ENCODE measurements at regions not wholly inside any gene's neighbourhood (a gene's known extent, or its start where the extent isn't known, plus 50 kb on each side); places are given as distances from the start of the nearest gene placed in this dataset.

DNA sequence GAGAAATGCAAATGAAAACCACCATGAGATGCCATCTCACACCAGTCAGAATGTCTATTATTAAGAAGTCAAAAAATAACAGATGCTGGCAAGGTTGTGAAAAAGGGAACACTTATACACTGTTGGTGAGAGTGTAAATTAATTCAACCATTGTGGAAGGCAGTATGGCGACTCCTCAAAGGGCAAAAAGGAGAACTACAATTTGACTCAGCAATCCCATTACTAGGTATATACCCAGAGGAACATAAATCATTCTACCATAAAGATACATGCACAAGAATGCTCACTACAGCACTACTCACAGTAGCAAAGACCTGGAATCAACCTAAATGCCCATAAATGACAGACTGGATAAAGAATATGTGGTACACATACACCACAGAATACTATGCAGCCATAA lies 161.1 kb upstream of the PDGFD start:
- no peak for TF ChIP-seq GATA2 (IDR thresholded peaks at IDR 0.05; ENCODE audit: low read depth, low read length)
- no peak for TF ChIP-seq GATA3 (IDR thresholded peaks at IDR 0.05; ENCODE audit: low read depth, low read length)

DNA sequence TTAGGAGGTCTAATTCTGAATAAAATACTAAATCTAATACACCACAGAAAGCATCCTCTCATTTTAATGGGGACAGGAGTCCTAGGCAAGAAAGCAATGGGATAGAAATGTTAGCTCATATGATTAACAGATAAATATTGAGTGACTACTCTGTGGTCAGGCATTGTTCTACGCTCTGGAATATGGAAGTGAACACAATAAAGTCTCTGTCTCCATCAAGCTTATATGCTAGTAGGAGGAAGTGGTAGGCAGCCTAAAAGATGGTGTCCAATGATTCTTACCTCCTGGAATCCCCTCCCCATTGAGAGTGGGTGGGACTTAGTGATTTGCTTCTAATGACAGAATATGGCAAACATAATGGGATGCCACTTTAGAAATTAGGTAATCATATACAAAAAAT lies 160.3 kb upstream of the PDGFD start:
- no peak for TF ChIP-seq GATA3 (IDR thresholded peaks at IDR 0.05; ENCODE audit: low read depth, low read length)
- no peak for TF ChIP-seq GATA2 (IDR thresholded peaks at IDR 0.05; ENCODE audit: low read depth, low read length)

DNA sequence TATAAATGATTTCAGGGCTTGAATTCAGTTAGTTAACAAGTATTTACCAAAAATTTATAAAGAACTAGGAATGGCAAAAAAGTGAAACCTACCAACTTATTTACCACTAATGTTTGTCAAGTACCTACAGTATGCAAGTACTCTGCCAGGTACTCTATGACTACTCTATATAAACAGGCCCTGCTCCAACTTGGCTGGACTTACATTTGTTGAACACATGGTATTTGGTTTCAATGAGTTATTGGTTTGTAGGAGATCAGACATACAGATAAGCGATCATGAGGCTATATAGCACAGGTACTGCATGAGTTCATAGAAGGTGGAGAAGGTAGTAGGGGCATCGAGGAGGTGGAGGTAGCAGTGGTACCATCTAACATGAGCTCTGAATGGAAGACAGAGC lies 159.9 kb upstream of the PDGFD start:
- no peak for TF ChIP-seq GATA2 (IDR thresholded peaks at IDR 0.05; ENCODE audit: low read depth, low read length)
- TF ChIP-seq GATA3 (IDR thresholded peaks at IDR 0.05; ENCODE audit: low read depth, low read length) = no peak

DNA sequence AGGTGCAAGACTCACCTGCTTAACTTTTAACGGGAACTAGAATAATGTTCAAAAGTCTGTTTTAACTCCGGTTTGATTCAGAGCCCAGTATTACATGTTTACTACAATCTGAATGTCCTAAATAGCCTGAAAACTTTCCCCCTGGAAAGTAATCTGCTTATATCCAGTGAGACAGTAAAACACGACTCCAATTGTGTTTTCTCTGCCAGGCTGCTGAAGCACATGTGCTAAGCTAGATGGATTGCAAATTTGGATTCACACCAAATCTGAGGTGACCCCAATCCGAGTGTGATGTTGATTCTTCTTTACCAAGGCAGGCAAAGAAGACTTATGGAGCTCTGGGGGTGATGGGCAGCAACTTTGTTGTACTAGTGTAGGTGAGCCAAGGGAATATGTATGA lies 158.7 kb upstream of the PDGFD start:
- TF ChIP-seq GATA2 (IDR thresholded peaks at IDR 0.05; ENCODE audit: low read depth, low read length) = no peak
- TF ChIP-seq GATA3 (IDR thresholded peaks at IDR 0.05; ENCODE audit: low read depth, low read length) = no peak

DNA sequence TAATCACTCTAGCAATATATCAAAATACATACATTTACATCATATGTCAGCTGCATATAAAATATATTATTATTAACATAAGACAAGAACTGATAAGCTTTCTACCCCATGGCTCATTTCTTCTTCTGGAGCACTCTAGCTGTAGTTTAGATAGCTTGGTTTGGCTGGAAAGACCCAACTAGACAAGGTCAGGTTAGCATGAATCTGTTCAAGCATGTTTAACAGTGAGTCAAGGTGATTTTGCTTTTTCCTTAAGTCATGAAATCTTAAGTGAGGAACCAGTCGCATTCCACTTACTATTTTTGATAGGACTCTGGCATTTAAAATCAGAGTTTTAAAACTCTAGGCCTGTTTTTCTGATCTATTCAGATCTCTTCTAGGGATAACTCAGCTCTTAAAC lies 157.0 kb upstream of the PDGFD start:
- no peak for TF ChIP-seq GATA2 (IDR thresholded peaks at IDR 0.05; ENCODE audit: low read depth, low read length)
- no peak for TF ChIP-seq GATA3 (IDR thresholded peaks at IDR 0.05; ENCODE audit: low read depth, low read length)

DNA sequence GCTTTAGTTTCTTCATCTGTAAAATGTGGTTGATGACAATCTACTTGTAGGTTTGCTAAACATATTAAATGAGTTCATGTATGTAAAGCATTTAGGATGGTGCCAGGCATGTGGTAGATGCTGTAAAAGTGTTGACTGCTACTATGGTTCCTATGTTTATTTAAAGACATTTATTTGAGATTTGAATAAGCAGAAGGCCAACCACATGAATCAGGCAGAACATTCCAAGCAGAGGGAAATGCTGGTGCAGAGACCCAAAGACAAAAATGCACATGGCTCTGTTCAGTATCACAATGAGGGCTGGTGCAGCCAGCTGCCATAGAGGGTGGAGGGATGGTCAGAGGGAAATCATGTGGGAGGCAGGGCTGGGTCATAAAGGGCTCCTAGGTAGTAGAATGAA lies 156.2 kb upstream of the PDGFD start:
- no peak for TF ChIP-seq GATA2 (IDR thresholded peaks at IDR 0.05; ENCODE audit: low read depth, low read length)
- no peak for TF ChIP-seq GATA3 (IDR thresholded peaks at IDR 0.05; ENCODE audit: low read depth, low read length)

DNA sequence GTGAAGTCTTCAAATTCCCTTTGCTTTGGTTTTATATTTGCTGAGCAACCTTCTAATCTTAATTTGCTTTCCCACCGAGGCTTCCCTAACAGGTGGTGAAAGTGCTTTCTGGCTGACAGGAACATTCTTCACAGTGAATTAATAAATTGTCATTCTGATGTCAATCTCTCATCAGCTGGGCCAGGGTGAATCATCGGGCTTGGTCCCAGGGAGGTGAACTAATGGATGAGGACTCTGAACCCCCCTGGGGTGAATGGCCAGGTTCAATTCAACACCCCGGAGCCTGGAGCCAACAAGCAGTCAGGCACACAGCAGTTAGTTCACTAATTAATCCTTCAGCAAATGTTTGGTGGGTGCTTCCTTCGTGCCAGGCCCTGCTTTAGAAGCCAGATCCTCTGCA lies 155.4 kb upstream of the PDGFD start:
- TF ChIP-seq GATA2 (IDR thresholded peaks at IDR 0.05; ENCODE audit: low read depth, low read length) (no peak), GATA3 (IDR thresholded peaks at IDR 0.05; ENCODE audit: low read depth, low read length) (no peak)

DNA sequence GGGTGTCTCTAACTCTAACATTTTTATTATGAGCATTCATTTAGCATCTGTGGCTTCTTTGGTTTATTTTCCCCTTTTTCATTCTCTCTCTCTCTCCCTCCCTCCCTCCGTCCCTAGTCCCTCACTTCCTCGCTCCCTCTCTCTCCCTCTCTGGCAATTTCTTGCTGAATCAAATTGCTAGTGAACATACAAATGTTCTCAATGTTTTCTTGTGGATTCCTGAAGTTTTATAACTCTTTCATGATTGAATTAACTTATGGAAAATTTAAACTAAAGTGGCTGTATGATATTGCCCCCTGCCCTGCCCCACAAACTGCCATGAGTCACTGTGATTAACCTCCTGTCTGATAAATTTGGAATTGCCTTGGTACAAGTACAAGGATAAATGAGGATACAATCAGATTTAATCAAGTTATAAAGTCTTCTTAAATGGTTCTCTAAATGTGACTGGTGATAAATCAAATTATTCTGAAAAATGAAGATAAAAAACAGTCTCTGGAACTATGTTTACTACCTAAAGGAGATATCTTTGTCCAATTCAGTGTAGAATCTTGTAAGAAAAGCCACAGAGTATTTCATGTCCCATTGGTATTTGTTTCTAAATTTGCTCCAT lies 143.0 kb upstream of the PDGFD start:
- no peak for TF ChIP-seq GATA3 (IDR thresholded peaks at IDR 0.05; ENCODE audit: low read depth, low read length)
- TF ChIP-seq GATA2 (IDR thresholded peaks at IDR 0.05; ENCODE audit: low read depth, low read length) = no peak

DNA sequence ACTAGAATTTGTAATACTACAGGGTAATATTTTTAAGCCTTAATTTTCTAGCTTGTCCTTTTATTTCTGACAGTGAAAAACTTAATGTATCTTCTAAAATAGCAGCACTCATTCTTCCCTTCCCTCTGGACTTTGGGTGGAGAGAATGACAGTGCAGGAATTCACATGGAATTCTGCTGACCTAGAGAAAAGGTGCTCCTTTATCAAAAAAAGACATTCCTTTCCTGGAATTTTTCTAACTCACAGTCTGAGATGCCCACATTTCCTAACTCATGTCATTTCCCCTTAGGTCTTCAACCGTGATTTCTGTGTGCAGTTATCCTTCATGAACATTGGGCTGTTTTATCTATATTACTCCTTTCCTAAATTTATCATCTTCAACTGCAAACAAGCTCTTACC lies 137.8 kb upstream of the PDGFD start:
- TF ChIP-seq GATA2 (IDR thresholded peaks at IDR 0.05; ENCODE audit: low read depth, low read length) (no peak), GATA3 (IDR thresholded peaks at IDR 0.05; ENCODE audit: low read depth, low read length) (no peak)

DNA sequence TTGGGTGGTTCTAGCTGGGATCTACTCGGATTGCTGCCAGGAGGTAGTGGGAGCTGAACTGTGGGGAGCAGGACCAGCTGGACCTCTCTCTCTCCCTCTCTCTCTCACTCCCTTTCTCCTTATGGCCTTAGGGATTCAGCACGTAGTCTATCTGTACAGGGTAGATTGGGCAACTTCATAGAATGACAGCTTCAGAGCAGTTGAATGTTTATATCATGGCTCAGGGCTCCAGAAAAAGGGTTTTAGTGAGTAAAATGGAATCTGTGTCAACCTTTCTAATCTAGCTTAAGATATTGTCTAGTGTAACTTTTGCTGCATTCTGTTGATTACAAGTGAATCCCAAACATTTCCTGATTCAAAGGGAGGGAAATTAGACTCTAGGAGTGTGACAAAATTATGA lies 127.7 kb upstream of the PDGFD start:
- TF ChIP-seq GATA2 (IDR thresholded peaks at IDR 0.05; ENCODE audit: low read depth, low read length) (no peak), GATA3 (IDR thresholded peaks at IDR 0.05; ENCODE audit: low read depth, low read length) (no peak)

DNA sequence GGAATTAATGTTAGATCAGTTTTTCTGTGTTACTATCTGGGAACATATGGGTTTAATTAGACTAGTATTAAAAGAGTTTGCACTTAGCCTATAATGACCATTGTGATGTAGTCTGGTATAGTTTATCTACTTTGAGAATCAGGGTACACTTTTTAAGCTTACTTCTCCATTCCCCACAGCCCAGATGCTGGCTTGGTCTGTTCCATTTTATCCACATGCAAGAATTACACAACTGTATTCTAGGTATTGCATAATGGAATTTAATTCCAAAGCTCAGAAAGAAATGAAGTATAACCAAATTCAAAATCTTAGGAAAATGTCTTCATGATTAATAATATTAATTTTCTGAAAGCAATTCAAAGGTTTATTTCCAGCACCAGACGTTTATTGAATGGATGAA lies 122.2 kb upstream of the PDGFD start:
- no peak for TF ChIP-seq GATA2 (IDR thresholded peaks at IDR 0.05; ENCODE audit: low read depth, low read length)
- no peak for TF ChIP-seq GATA3 (IDR thresholded peaks at IDR 0.05; ENCODE audit: low read depth, low read length)

DNA sequence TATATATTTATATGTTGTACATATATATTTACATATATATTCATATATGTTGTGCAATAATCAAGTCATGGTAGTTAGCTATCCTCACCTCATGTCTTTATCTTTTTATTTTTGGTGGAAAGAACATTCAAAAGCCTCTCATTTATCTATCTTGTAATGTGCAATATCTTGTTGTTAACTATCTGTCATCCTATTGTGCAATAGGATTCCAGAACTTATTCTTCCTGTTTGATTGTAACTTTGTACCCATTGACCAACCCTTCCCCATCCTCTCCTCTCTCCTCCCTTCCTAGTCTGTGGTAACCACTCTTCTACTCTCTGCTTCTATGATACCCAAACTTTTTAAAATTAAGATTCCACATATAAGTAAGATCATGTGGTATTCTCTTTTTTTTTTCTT lies 115.6 kb upstream of the PDGFD start:
- TF ChIP-seq GATA3 (IDR thresholded peaks at IDR 0.05; ENCODE audit: low read depth, low read length) (no peak), GATA2 (IDR thresholded peaks at IDR 0.05; ENCODE audit: low read depth, low read length) (no peak)

DNA sequence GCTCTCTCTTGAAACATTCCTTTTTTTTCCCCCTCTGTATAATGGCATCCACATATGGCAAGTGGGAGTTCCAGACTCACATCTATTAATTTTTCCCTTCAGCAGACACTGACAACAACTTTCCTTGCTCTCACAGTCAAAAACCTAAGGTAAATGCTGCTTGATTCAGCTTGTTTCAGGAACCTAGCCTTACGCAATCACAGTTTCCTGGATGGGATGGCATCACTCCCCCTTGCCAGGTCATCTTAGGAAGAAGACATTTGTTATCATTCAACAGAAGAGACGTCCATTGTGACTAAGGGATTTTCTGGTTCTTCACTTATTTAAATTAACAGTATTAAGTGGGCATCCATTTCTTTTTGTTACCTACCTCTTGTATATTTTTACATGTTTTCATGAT lies 112.0 kb upstream of the PDGFD start:
- TF ChIP-seq GATA3 (IDR thresholded peaks at IDR 0.05; ENCODE audit: low read depth, low read length) (no peak), GATA2 (IDR thresholded peaks at IDR 0.05; ENCODE audit: low read depth, low read length) (no peak)

DNA sequence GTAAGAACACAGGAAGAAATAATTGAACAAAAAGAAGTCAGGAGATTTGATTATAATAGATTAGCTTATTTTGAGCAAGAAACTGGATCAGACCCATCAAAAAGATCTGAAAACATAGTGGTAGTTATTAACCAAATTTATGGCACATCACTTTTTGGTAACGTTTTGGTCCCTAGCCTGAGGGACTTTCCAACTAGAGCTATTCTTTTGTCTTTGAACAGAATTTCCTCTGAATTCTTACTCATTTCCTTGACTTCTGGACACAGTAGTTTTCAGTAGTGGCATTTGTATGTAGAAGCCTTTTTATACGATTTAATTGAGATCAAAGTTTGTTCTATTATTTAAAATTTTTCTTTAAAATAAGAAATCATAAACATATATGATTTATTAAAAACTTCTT lies 96.5 kb upstream of the PDGFD start:
- TF ChIP-seq GATA3 (IDR thresholded peaks at IDR 0.05; ENCODE audit: low read depth, low read length) (no peak), GATA2 (IDR thresholded peaks at IDR 0.05; ENCODE audit: low read depth, low read length) (no peak)

DNA sequence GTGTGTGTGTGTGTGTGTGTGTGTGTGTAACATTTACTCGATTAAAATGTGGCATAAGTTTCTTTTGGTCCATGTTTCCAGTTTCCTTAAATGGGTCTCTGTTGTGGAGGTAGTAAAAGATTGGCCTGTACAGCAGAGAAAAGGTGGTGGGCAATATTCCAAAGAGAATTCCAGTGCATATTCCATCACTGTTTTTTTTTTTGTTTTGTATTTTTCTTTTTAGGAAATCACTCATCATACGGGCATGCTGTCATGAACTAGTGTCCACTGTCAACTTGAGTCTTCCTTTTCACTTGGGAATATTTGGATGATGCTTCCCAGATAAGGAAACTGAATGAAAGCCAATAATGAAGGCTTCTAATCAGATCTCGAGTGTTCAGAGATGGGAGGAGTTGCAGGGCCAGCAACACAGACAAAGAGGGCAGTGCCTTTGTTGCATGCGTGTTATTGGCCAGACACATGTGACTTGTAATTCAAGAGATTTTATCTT lies 95.2 kb upstream of the PDGFD start:
- TF ChIP-seq GATA3 (IDR thresholded peaks at IDR 0.05; ENCODE audit: low read depth, low read length) = no peak
- TF ChIP-seq GATA2 (IDR thresholded peaks at IDR 0.05; ENCODE audit: low read depth, low read length) = no peak

DNA sequence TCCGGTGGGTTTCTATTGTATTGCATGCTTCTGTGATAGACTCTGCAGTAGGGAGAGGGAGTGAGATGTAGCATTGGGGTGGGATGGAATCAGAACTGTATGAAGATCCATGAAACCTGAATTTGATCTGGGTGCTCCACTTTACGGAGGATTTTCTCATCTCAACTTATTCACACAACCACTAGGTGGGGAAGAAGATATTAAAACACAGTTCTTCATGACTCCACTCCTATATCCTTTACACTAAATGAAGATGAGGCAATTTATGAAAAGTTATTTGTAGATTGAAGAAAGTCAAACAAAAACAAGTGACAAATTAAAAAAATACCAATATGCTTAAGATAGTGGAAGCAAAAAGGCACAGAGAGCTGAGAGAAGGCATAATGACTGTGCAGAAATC lies 92.6 kb upstream of the PDGFD start:
- TF ChIP-seq GATA3 (IDR thresholded peaks at IDR 0.05; ENCODE audit: low read depth, low read length) (no peak), GATA2 (IDR thresholded peaks at IDR 0.05; ENCODE audit: low read depth, low read length) (no peak)
